GM13977 (cell line): ENCODE measurements at regions not wholly inside any gene's neighbourhood (a gene's known extent, or its start where the extent isn't known, plus 50 kb on each side); places are given as distances from the start of the nearest gene placed in this dataset.

ENCODE experiments used
- DNase-seq: peaks from one replicate; pipeline ENCODE4 v3.0.0; 2012; ENCODE audit warnings: low spot score
- CTCF ChIP-seq: IDR thresholded peaks from 2 replicates; pipeline ENCODE4 v1.5.1; 2012; ENCODE audit warnings: mild to moderate bottlenecking, control low read depth; ENCODE audit not compliant: insufficient read depth; ENCODE audit errors: extremely low read depth, missing control alignments
- in situ Hi-C: fragments of 300-500 bp; cut with MboI; formaldehyde crosslinking; loops from one replicate; pipeline ENCODE4 v1.12.0; 2022; ENCODE audit warnings: low sequenced_read_pairs, low pct_unique_long_range_greater_than_20kb, mixed read lengths, inconsistent platforms; ENCODE audit not compliant: unreplicated experiment

GRCh38 chr20:60168963-60169362 is 210.7 kb downstream of the CDH26 start:
- no peak for TF ChIP-seq CTCF
- in situ Hi-C loops, result no loop called here
- DNase-seq, result no peak

GRCh38 chr20:60170116-60170515 is 211.9 kb downstream of the CDH26 start:
- DNase-seq, result no peak
- TF ChIP-seq CTCF, result no peak
- in situ Hi-C loops, result no loop called here

- no peak for DNase-seq
- no peak for TF ChIP-seq CTCF
- in situ Hi-C loops, result no loop called here
These were observed 213.1 kb downstream of the CDH26 start for GRCh38 chr20:60171313-60171712.

- DNase-seq, result no peak
- no peak for TF ChIP-seq CTCF
- in situ Hi-C loops, result no loop called here
These were observed 213.5 kb downstream of the CDH26 start for GRCh38 chr20:60171738-60172137.

- no peak for TF ChIP-seq CTCF
- DNase-seq, result no peak
- in situ Hi-C loops, result no loop called here
These were observed 214.2 kb downstream of the CDH26 start for GRCh38 chr20:60172346-60172984.

- no peak for DNase-seq
- TF ChIP-seq CTCF, result no peak
- in situ Hi-C loops, result no loop called here
These were observed 218.9 kb downstream of the CDH26 start for GRCh38 chr20:60177080-60177479.

GRCh38 chr20:60180986-60181385 is 222.8 kb downstream of the CDH26 start:
- no peak for TF ChIP-seq CTCF
- DNase-seq, result no peak
- in situ Hi-C loops, result no loop called here
